ENCODE measurements at regions not wholly inside any gene's neighbourhood (a gene's known extent, or its start where the extent isn't known, plus 50 kb on each side); places are given as distances from the start of the nearest gene placed in this dataset.

DNA sequence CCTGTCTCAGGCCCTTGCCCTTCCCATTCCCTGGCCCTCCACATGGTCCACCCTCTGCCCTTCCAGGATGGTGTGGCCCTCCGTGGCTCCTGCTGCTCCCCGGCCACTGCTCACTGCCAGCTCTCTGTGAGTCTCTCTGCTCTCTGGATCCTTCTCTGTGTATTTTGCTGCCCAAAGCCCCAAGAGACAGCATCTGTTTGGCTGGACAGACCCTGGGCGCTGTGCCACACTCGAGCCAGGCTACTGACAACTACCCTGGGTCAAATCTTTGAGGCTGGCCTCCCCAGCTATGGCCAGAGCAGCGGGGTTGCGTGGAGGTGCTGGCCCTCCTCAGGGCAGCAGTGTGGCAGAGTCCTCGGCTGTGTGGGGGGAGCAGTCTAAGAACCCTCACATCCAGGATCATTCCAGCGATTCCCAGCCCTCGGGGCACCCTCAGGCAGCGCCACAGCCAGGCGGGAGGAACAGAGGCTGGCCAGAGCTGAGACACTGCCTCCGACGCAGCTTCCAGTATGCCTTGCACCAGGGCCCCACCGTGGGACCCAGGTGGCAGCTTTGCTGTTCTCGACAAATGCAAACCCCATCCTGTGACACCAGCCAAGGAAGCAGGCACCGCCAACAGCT is 139.4 kb upstream of the GLI2 start:
- Histone ChIP-seq H3K79me2 (ENCODE audit: insufficient read depth, low read length) (no peaks in the 10 kb centered on the region), H3K4me2 (ENCODE audit: low read depth, low read length) (no peak overlapping the region), H3K9me3 (ENCODE audit: low read length) (no peaks in the 10 kb centered on the region), H3K9ac (ENCODE audit: insufficient read depth, low read depth, low read length) (no peak overlapping the region), H3K4me1 (ENCODE audit: insufficient read depth, low read length) (peaks cover 13% of the 10 kb centered on the region; the same call in 1 of the 2 replicates), H3K27me3 (ENCODE audit: control insufficient read depth in 1 of 2, insufficient read depth in 2 of 2, low read length in 2 of 2) (peaks cover 10 to 89% of the 10 kb centered on the region in 2 experiments), H2AFZ (ENCODE audit: low read length) (no peak overlapping the region), H3K27ac (ENCODE audit: extremely low read length, insufficient read depth, low read length) (no peak overlapping the region), H4K20me1 (ENCODE audit: insufficient read depth, low read length) (peaks cover 5% of the 10 kb centered on the region; the same call in 1 of the 2 replicates), H3K36me3 (replicated peaks in 1 of 2; ENCODE audit: control insufficient read depth in 1 of 2, insufficient read depth in 2 of 2, low read length in 2 of 2) (no peaks in the 10 kb centered on the region), H3K4me3 (replicated peaks in 1 of 3; ENCODE audit: insufficient read depth in 1 of 3, low read depth in 2 of 3, low read length in 3 of 3) (no peak overlapping the region)
- FAIRE-seq (no peak), ATAC-seq (peak; percentile 26), DNase-seq (ENCODE audit: low spot score) (no peak)
- in situ Hi-C loops (cut with HindIII; ENCODE audit: extremely low pct_ligation_motif_present, low pct_unique_long_range_greater_than_20kb) (no loop called here), intact Hi-C loops (cut with micrococcal nuclease; ENCODE audit: unreplicated experiment) (no loop called here)
- CTCF ChIA-PET (ENCODE audit: low intra/inter-chr PET ratio, low total read pairs) = no interaction called here
- TF ChIP-seq GABPA (IDR thresholded peaks at IDR 0.05; ENCODE audit: low read depth, low read length) (0 out of 2 replicates have a peak, but pooled peaks have one; percentile 10), GABPA (CRISPR knock-in tag; IDR thresholded peaks at IDR 0.05; ENCODE audit: low read depth) (no peak), ZNF768 (CRISPR knock-in tag; IDR thresholded peaks at IDR 0.05) (0 out of 2 replicates have a peak, but pooled peaks have one; percentile 39), SIX1 (CRISPR knock-in tag; IDR thresholded peaks at IDR 0.05; ENCODE audit: borderline replicate concordance) (no peak)
- BruUV-seq (replicated peaks) = no TSS peak
- POLR2A ChIA-PET = interaction anchor here (1.2 kb wide), 1 partner anchor 43 kb away, joined by 4 read pairs; no protein-coding TSS in a partner anchor
- WGBS (ENCODE audit: low lambda C conversion rate) = 50% methylated on average over 14 of the region's 16 CpGs

DNA sequence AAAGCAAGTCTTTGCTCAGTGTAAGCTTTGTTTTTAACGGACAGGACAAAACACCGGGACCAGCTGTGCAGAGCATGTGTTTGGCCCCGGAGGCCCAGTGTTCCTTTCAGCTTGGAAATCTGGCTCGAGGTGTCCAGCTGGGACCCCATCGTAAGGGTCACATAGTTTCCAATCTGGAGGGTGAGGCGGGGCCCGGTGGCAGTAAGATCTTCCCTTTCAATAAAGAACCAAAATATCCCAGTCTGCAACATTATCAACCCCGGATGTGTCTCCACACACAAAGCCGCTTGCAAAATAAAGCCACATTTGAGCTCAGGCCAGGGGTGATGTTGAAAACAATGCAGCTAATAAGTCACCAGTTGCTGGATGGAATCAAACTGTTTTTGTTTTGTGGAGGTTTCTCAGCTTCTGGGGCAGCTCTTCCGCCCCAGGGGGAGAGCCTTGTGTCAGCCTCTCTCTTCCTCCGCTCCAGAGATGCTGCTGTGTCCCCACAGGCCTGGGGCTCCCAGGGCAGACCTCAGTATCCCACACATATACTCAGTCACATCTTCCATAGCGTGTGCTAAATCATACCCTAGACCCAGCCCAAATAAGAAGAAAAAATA is 138.6 kb upstream of the GLI2 start:
- Histone ChIP-seq H3K36me3 (replicated peaks in 1 of 2; ENCODE audit: control insufficient read depth in 1 of 2, insufficient read depth in 2 of 2, low read length in 2 of 2) (no peaks in the 10 kb centered on the region), H3K4me1 (ENCODE audit: insufficient read depth, low read length) (peaks cover 13% of the 10 kb centered on the region; the same call in 1 of the 2 replicates), H3K4me3 (replicated peaks in 1 of 3; ENCODE audit: insufficient read depth in 1 of 3, low read depth in 2 of 3, low read length in 3 of 3) (no peak overlapping the region), H2AFZ (ENCODE audit: low read length) (no peak overlapping the region), H3K27ac (ENCODE audit: extremely low read length, insufficient read depth, low read length) (no peak overlapping the region), H3K9ac (ENCODE audit: insufficient read depth, low read depth, low read length) (no peak overlapping the region), H3K79me2 (ENCODE audit: insufficient read depth, low read length) (no peaks in the 10 kb centered on the region), H3K27me3 (ENCODE audit: control insufficient read depth in 1 of 2, insufficient read depth in 2 of 2, low read length in 2 of 2) (peaks cover 12 to 88% of the 10 kb centered on the region in 2 experiments), H4K20me1 (ENCODE audit: insufficient read depth, low read length) (peaks cover 5% of the 10 kb centered on the region; the same call in 1 of the 2 replicates), H3K9me3 (ENCODE audit: low read length) (no peaks in the 10 kb centered on the region), H3K4me2 (ENCODE audit: low read depth, low read length) (no peak overlapping the region)
- in situ Hi-C loops (cut with HindIII; ENCODE audit: extremely low pct_ligation_motif_present, low pct_unique_long_range_greater_than_20kb) (no loop called here), intact Hi-C loops (cut with micrococcal nuclease; ENCODE audit: unreplicated experiment) (no loop called here)
- no peak for DNase-seq (ENCODE audit: low spot score)
- ChIA-PET POLR2A (interaction anchor here (1.2 kb wide), 1 partner anchor 44 kb away, joined by 4 read pairs; no protein-coding TSS in a partner anchor), CTCF (ENCODE audit: low intra/inter-chr PET ratio, low total read pairs) (no interaction called here)
- no peak for TF ChIP-seq SAFB2 (CRISPR knock-in tag; IDR thresholded peaks at IDR 0.05; ENCODE audit: borderline replicate concordance, low read depth)
- TF ChIP-seq ZNF547 (CRISPR knock-in tag; IDR thresholded peaks at IDR 0.05) = 0 out of 2 replicates have a peak, but pooled peaks have one; percentile 56
- TF ChIP-seq CEBPG (CRISPR knock-in tag; IDR thresholded peaks at IDR 0.05) = no peak
- TF ChIP-seq ZNF20 (CRISPR knock-in tag; IDR thresholded peaks at IDR 0.05) = no peak
- WGBS (ENCODE audit: low lambda C conversion rate) = 19% methylated on average over 12 of the region's 12 CpGs
- no TSS peak for BruUV-seq (replicated peaks)
- ATAC-seq = peak; percentile 13; the same call in 1 of the 3 replicates
- no peak for FAIRE-seq
